ENCODE measurements at regions not wholly inside any gene's neighbourhood (a gene's known extent, or its start where the extent isn't known, plus 50 kb on each side); places are given as distances from the start of the nearest gene placed in this dataset.

DNA sequence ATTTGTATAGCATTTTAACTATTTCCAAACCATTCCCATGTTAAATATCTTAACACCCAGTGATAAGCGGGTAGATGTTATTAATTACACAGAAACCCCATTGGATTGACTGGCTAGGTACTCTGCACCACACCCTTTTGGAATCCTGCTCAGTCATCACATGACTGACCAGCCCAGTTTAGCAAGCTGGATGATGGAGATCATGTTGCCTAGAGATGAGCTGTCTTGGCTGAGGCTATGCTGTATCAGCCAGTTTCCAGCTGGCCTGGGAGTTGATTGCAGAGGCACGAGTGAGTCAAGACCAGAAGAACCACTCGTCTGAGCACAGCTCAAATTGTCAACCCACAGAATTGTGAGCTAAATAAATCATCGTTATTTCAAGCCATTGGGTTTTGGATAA is 124.6 kb downstream of the ZNF621 start:
- Histone ChIP-seq H3K27ac (ENCODE audit: low read length) (no peak overlapping the region), H3K9me3 (ENCODE audit: insufficient read depth, low read depth, low read length) (no peaks in the 10 kb centered on the region), H3K36me3 (ENCODE audit: insufficient read depth, low read depth, low read length) (no peaks in the 10 kb centered on the region), H3K4me1 (ENCODE audit: insufficient read depth, low read length) (no peaks in the 10 kb centered on the region), H3K9ac (ENCODE audit: low read depth, low read length) (no peak overlapping the region), H3K27me3 (ENCODE audit: insufficient read depth, low read length) (no peaks in the 10 kb centered on the region), H3K4me3 (ENCODE audit: low read length) (no peak overlapping the region)

DNA sequence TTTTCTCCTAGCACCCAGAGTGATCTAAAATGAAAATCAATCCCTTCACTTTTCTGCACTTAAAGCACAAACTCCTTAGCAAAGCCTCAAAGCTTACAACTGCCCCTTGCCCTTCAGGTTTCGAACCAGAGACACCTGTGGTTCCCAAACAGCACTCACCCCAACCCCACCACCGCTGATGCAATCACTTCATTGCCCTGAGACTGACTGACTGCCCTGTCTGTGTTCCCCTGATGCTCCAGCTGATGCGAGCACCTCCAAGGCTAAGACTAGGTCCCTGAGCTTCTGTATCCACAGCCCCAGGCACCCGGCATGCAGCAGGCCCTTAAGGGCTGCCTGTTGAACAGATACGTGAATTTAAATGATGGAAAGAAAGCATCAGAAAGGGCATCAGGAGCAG is 127.3 kb downstream of the ZNF621 start:
- Histone ChIP-seq H3K27me3 (ENCODE audit: insufficient read depth, low read length) (no peaks in the 10 kb centered on the region), H3K27ac (ENCODE audit: low read length) (no peak overlapping the region), H3K36me3 (ENCODE audit: insufficient read depth, low read depth, low read length) (no peaks in the 10 kb centered on the region), H3K9ac (ENCODE audit: low read depth, low read length) (no peak overlapping the region), H3K4me3 (ENCODE audit: low read length) (no peak overlapping the region), H3K9me3 (ENCODE audit: insufficient read depth, low read depth, low read length) (no peaks in the 10 kb centered on the region), H3K4me1 (ENCODE audit: insufficient read depth, low read length) (no peaks in the 10 kb centered on the region)

DNA sequence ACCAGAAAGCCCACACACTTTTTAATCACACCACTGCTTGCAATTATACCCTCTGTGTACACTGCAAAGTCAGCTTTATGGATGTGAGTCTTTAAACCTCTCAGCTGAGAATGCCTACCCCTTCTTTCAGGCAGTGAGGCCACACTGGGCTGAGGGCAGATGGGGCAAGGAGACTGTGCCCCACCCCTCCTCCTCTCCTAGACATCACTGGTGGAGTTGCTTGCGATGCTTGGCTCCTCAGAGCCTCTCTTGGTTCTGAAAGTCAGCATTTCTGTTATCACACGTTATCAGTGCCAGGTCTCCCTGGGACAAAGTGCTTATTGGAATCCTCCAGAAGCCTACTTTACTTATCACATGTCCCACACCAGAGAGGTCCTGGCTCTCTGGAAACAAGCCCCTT is 128.2 kb downstream of the ZNF621 start:
- no peak overlapping the region for H3K9ac ChIP-seq (ENCODE audit: low read depth, low read length)
- no peaks in the 10 kb centered on the region for H3K9me3 ChIP-seq (ENCODE audit: insufficient read depth, low read depth, low read length)
- no peaks in the 10 kb centered on the region for H3K27me3 ChIP-seq (ENCODE audit: insufficient read depth, low read length)
- no peak overlapping the region for H3K4me3 ChIP-seq (ENCODE audit: low read length)
- no peaks in the 10 kb centered on the region for H3K36me3 ChIP-seq (ENCODE audit: insufficient read depth, low read depth, low read length)
- no peaks in the 10 kb centered on the region for H3K4me1 ChIP-seq (ENCODE audit: insufficient read depth, low read length)
- H3K27ac ChIP-seq (ENCODE audit: low read length): no peak overlapping the region

DNA sequence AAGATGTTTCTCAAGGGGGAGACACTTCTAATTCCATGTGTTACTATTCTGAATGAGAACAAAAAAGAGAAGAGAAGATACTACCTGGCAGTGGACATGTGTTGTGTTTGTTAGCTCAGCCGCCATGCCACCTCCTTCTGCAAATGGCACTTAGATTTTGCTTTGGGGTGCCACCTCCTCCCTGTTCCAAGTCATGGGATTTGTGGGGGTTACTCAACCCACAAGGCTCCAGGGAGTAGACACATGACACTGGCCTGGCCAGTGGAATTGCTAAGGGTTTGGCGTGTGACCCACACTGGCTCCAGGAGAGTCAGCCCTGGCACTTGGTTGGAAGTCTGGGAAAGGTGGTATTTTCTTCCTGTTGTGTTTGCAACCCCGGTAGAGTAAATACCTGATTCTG is 129.1 kb downstream of the ZNF621 start:
- no peaks in the 10 kb centered on the region for H3K4me1 ChIP-seq (ENCODE audit: insufficient read depth, low read length)
- H3K4me3 ChIP-seq (ENCODE audit: low read length): no peak overlapping the region
- no peaks in the 10 kb centered on the region for H3K36me3 ChIP-seq (ENCODE audit: insufficient read depth, low read depth, low read length)
- no peak overlapping the region for H3K9ac ChIP-seq (ENCODE audit: low read depth, low read length)
- no peak overlapping the region for H3K27ac ChIP-seq (ENCODE audit: low read length)
- H3K27me3 ChIP-seq (ENCODE audit: insufficient read depth, low read length): no peaks in the 10 kb centered on the region
- no peaks in the 10 kb centered on the region for H3K9me3 ChIP-seq (ENCODE audit: insufficient read depth, low read depth, low read length)

- no peak overlapping the region for H3K4me3 ChIP-seq (ENCODE audit: low read length)
- no peaks in the 10 kb centered on the region for H3K4me1 ChIP-seq (ENCODE audit: insufficient read depth, low read length)
- H3K27ac ChIP-seq (ENCODE audit: low read length): no peak overlapping the region
- no peaks in the 10 kb centered on the region for H3K9me3 ChIP-seq (ENCODE audit: insufficient read depth, low read depth, low read length)
- H3K27me3 ChIP-seq (ENCODE audit: insufficient read depth, low read length): no peaks in the 10 kb centered on the region
- no peaks in the 10 kb centered on the region for H3K36me3 ChIP-seq (ENCODE audit: insufficient read depth, low read depth, low read length)
- H3K9ac ChIP-seq (ENCODE audit: low read depth, low read length): no peak overlapping the region
Observed at GRCh38 chr3:40655551-40655950, 130.8 kb downstream of the ZNF621 start.

DNA sequence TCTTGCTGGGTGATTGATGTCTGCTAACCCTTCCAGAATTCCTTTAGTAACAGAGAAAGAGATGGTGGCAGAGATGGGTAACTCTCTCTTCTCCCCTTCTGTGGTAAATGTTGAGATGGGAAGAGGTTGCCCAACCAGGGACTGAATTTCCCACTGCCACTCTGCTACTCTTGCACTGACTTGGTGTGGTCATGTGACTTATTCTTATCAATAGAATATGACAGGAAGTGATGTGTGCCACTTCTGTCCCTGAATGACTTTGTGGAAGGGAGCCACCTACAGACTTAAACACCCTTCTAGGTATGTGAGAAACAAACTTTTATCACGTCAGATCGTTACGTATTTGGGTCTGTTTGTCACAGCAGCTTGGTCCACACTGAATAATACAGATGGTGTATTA is 132.9 kb downstream of the ZNF621 start:
- no peaks in the 10 kb centered on the region for H3K9me3 ChIP-seq (ENCODE audit: insufficient read depth, low read depth, low read length)
- no peaks in the 10 kb centered on the region for H3K4me1 ChIP-seq (ENCODE audit: insufficient read depth, low read length)
- no peak overlapping the region for H3K27ac ChIP-seq (ENCODE audit: low read length)
- no peak overlapping the region for H3K9ac ChIP-seq (ENCODE audit: low read depth, low read length)
- no peaks in the 10 kb centered on the region for H3K27me3 ChIP-seq (ENCODE audit: insufficient read depth, low read length)
- H3K4me3 ChIP-seq (ENCODE audit: low read length): no peak overlapping the region
- H3K36me3 ChIP-seq (ENCODE audit: insufficient read depth, low read depth, low read length): no peaks in the 10 kb centered on the region

GRCh38 chr3:40658305-40658704 is 133.5 kb downstream of the ZNF621 start:
- H3K9me3 ChIP-seq (ENCODE audit: insufficient read depth, low read depth, low read length): no peaks in the 10 kb centered on the region
- H3K4me1 ChIP-seq (ENCODE audit: insufficient read depth, low read length): no peaks in the 10 kb centered on the region
- H3K27me3 ChIP-seq (ENCODE audit: insufficient read depth, low read length): no peaks in the 10 kb centered on the region
- no peak overlapping the region for H3K9ac ChIP-seq (ENCODE audit: low read depth, low read length)
- H3K4me3 ChIP-seq (ENCODE audit: low read length): no peak overlapping the region
- H3K36me3 ChIP-seq (ENCODE audit: insufficient read depth, low read depth, low read length): no peaks in the 10 kb centered on the region
- H3K27ac ChIP-seq (ENCODE audit: low read length): no peak overlapping the region

GRCh38 chr3:40660554-40660953 is 135.8 kb downstream of the ZNF621 start:
- no peak overlapping the region for H3K4me3 ChIP-seq (ENCODE audit: low read length)
- H3K27ac ChIP-seq (ENCODE audit: low read length): no peak overlapping the region
- H3K9me3 ChIP-seq (ENCODE audit: insufficient read depth, low read depth, low read length): no peaks in the 10 kb centered on the region
- H3K9ac ChIP-seq (ENCODE audit: low read depth, low read length): no peak overlapping the region
- H3K27me3 ChIP-seq (ENCODE audit: insufficient read depth, low read length): no peaks in the 10 kb centered on the region
- no peaks in the 10 kb centered on the region for H3K4me1 ChIP-seq (ENCODE audit: insufficient read depth, low read length)
- no peaks in the 10 kb centered on the region for H3K36me3 ChIP-seq (ENCODE audit: insufficient read depth, low read depth, low read length)

DNA sequence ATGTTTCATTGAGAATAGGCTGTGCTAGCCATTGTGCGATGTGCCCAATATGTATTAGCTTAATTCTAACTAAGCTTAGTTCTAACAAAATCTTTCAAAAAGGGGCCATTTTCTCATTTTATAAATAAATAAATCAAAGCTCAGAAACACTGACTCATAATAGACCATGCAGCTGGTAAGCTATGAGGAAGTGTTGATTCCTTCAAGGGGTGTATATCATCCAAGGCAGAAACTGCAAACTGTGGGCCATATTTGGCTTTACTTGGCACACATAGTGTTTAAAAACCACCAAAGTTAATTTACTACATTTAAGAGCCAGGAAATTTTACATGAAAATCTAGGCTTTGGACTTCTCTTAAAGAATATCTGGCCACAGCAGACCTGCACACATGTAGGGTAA is 136.5 kb downstream of the ZNF621 start:
- Histone ChIP-seq H3K9ac (ENCODE audit: low read depth, low read length) (no peak overlapping the region), H3K4me3 (ENCODE audit: low read length) (no peak overlapping the region), H3K36me3 (ENCODE audit: insufficient read depth, low read depth, low read length) (no peaks in the 10 kb centered on the region), H3K27ac (ENCODE audit: low read length) (no peak overlapping the region), H3K4me1 (ENCODE audit: insufficient read depth, low read length) (no peaks in the 10 kb centered on the region), H3K9me3 (ENCODE audit: insufficient read depth, low read depth, low read length) (no peaks in the 10 kb centered on the region), H3K27me3 (ENCODE audit: insufficient read depth, low read length) (no peaks in the 10 kb centered on the region)

DNA sequence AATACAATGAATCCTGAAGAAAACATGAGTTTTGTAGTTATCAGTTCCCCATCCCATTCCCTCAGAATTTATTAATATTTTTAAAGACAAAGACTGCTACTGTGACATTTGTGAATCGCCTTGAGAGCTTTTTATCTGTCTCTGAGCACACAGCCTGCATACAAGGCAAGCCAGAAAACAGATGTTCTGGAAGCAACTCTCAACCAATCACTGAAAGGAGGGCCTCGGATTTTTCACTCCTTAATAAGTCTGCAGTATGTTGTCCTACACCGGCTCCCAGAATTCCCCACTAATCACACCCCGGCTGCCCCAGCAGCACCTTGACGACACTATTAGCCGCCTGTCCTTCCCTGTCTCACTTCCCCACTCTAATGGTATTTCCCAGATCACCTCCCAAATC is 138.5 kb downstream of the ZNF621 start:
- Histone ChIP-seq H3K4me1 (ENCODE audit: insufficient read depth, low read length) (no peaks in the 10 kb centered on the region), H3K27ac (ENCODE audit: low read length) (no peak overlapping the region)

DNA sequence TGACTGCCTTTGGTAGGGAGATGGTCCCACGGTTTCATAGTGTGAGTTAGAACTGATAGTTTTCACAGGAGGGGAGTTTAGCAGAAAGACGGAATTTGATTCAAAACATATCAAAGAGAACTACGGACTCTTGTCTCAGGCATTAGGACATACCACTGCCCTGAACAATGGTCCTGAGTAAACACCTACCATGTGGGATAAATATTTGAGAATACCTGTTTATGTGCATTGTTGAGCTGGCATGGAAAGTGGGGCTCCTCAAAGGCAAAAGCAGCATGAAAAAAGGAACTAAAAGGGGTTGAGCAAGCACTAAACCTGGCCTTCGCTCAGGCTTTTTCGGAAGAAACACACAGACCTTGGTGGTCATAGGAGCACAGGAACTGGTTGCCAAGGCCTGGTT is 144.4 kb downstream of the ZNF621 start:
- Histone ChIP-seq H3K4me1 (ENCODE audit: insufficient read depth, low read length) (no peaks in the 10 kb centered on the region), H3K27me3 (ENCODE audit: insufficient read depth, low read length) (no peaks in the 10 kb centered on the region), H3K9me3 (ENCODE audit: insufficient read depth, low read depth, low read length) (no peaks in the 10 kb centered on the region), H3K9ac (ENCODE audit: low read depth, low read length) (no peak overlapping the region), H3K4me3 (ENCODE audit: low read length) (no peak overlapping the region), H3K36me3 (ENCODE audit: insufficient read depth, low read depth, low read length) (no peaks in the 10 kb centered on the region), H3K27ac (ENCODE audit: low read length) (no peak overlapping the region)

More for the DNA sequence above, 138.5 kb downstream of the ZNF621 start:
- H3K4me3 ChIP-seq (ENCODE audit: low read length): no peak overlapping the region
- no peak overlapping the region for H3K9ac ChIP-seq (ENCODE audit: low read depth, low read length)
- no peaks in the 10 kb centered on the region for H3K9me3 ChIP-seq (ENCODE audit: insufficient read depth, low read depth, low read length)
- no peaks in the 10 kb centered on the region for H3K27me3 ChIP-seq (ENCODE audit: insufficient read depth, low read length)
- H3K36me3 ChIP-seq (ENCODE audit: insufficient read depth, low read depth, low read length): no peaks in the 10 kb centered on the region

- H3K27me3 ChIP-seq (ENCODE audit: insufficient read depth, low read length): no peaks in the 10 kb centered on the region
- H3K4me1 ChIP-seq (ENCODE audit: insufficient read depth, low read length): peaks cover 7% of the 10 kb centered on the region; the same call in 1 of the 2 replicates
- H3K4me3 ChIP-seq (ENCODE audit: low read length): no peak overlapping the region
- H3K9me3 ChIP-seq (ENCODE audit: insufficient read depth, low read depth, low read length): 0 out of 2 replicates have a peak, but pooled peaks cover 3% of the 10 kb centered on the region
- H3K36me3 ChIP-seq (ENCODE audit: insufficient read depth, low read depth, low read length): no peaks in the 10 kb centered on the region
- no peak overlapping the region for H3K27ac ChIP-seq (ENCODE audit: low read length)
- no peak overlapping the region for H3K9ac ChIP-seq (ENCODE audit: low read depth, low read length)
Observed at GRCh38 chr3:40672861-40673260, 148.1 kb downstream of the ZNF621 start.

- Histone ChIP-seq H3K9ac (ENCODE audit: low read depth, low read length) (no peak overlapping the region), H3K27ac (ENCODE audit: low read length) (no peak overlapping the region), H3K36me3 (ENCODE audit: insufficient read depth, low read depth, low read length) (no peaks in the 10 kb centered on the region), H3K4me3 (ENCODE audit: low read length) (no peak overlapping the region), H3K4me1 (ENCODE audit: insufficient read depth, low read length) (peaks cover 14% of the 10 kb centered on the region), H3K27me3 (ENCODE audit: insufficient read depth, low read length) (no peaks in the 10 kb centered on the region), H3K9me3 (ENCODE audit: insufficient read depth, low read depth, low read length) (0 out of 2 replicates have a peak, but pooled peaks cover 3% of the 10 kb centered on the region)
Observed at GRCh38 chr3:40677321-40677720, 152.6 kb downstream of the ZNF621 start.

Measured in iPS-20b (cell line).